Liver (tissue), 3 donors: ENCODE measurements at regions not wholly inside any gene's neighbourhood (a gene's known extent, or its start where the extent isn't known, plus 50 kb on each side); places are given as distances from the start of the nearest gene placed in this dataset.
"Not testable (repeated sequence)": the region's sequence is repeated elsewhere in the genome, so short reads cannot be mapped to it uniquely, and the experiment has no call there.

Experiments used
- CTCF ChIP-seq: fragments of 150-350 bp; IDR thresholded peaks from 2 replicates; pipeline ENCODE4 v1.5.1; 2017; ENCODE audit warnings: improper control_type of control experiment, low read depth, low read length; ENCODE audit not compliant: missing input control
- FOXA1 ChIP-seq: IDR thresholded peaks from 2 replicates; pipeline ENCODE4 v1.6.1; 2016; ENCODE audit warnings: antibody characterized with exemption
- GABPA ChIP-seq, 2 donors: IDR thresholded peaks in 1 of 2; conservative IDR thresholded peaks in 1 of 2; 2 replicates each; pipeline ENCODE4 v1.6.1; 2016; ENCODE audit warnings: antibody characterized with exemption in 2 of 2, mild to moderate bottlenecking in 1 of 2, moderate library complexity in 1 of 2
- JUND ChIP-seq, 2 donors: IDR thresholded peaks; 2 replicates each; pipeline ENCODE4 v1.6.1; 2016; ENCODE audit warnings: antibody characterized with exemption in 2 of 2
- NR2F2 ChIP-seq: IDR thresholded peaks from 2 replicates; pipeline ENCODE4 v1.6.1; 2016; ENCODE audit warnings: antibody characterized with exemption
- REST ChIP-seq: IDR thresholded peaks from 2 replicates; pipeline ENCODE4 v1.6.1; 2016; ENCODE audit warnings: antibody characterized with exemption, mild to moderate bottlenecking
- SP1 ChIP-seq: IDR thresholded peaks from 2 replicates; pipeline ENCODE4 v1.6.1; 2018; ENCODE audit warnings: antibody characterized with exemption, mild to moderate bottlenecking
- TAF1 ChIP-seq: conservative IDR thresholded peaks from 2 replicates; pipeline ENCODE4 v1.6.1; 2016; ENCODE audit warnings: antibody characterized with exemption, mild to moderate bottlenecking
- YY1 ChIP-seq: IDR thresholded peaks from 2 replicates; pipeline ENCODE4 v1.6.1; 2016; ENCODE audit warnings: antibody characterized with exemption, mild to moderate bottlenecking
- TF ChIP-seq, protein P1 (sequence below): IDR thresholded peaks from 2 replicates; pipeline ENCODE4 v1.6.1; 2016; ENCODE audit warnings: antibody characterized with exemption
- TF ChIP-seq, protein P2 (sequence below): IDR thresholded peaks from 2 replicates; pipeline ENCODE4 v1.6.1; 2016; ENCODE audit warnings: antibody characterized with exemption
- donor health status: healthy.
- donor health status: healthy.

- not testable (repeated sequence) for TF ChIP-seq GABPA (IDR thresholded peaks at IDR 0.05 in 1 of 2, conservative IDR thresholded peaks at IDR 0.05 in 1 of 2); CTCF; SP1; JUND (IDR thresholded peaks at IDR 0.05); NR2F2; TAF1; FOXA1; YY1; REST
- TF ChIP-seq, protein P1, sequence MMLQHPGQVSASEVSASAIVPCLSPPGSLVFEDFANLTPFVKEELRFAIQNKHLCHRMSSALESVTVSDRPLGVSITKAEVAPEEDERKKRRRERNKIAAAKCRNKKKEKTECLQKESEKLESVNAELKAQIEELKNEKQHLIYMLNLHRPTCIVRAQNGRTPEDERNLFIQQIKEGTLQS: not testable (repeated sequence)
- TF ChIP-seq, protein P2, sequence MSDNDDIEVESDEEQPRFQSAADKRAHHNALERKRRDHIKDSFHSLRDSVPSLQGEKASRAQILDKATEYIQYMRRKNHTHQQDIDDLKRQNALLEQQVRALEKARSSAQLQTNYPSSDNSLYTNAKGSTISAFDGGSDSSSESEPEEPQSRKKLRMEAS: not testable (repeated sequence)
Measured at GRCh38 chr1:149284773-149285172, 181.4 kb upstream of the NBPF9 start.
